ENCODE measurements at regions not wholly inside any gene's neighbourhood (a gene's known extent, or its start where the extent isn't known, plus 50 kb on each side); places are given as distances from the start of the nearest gene placed in this dataset.

DNA sequence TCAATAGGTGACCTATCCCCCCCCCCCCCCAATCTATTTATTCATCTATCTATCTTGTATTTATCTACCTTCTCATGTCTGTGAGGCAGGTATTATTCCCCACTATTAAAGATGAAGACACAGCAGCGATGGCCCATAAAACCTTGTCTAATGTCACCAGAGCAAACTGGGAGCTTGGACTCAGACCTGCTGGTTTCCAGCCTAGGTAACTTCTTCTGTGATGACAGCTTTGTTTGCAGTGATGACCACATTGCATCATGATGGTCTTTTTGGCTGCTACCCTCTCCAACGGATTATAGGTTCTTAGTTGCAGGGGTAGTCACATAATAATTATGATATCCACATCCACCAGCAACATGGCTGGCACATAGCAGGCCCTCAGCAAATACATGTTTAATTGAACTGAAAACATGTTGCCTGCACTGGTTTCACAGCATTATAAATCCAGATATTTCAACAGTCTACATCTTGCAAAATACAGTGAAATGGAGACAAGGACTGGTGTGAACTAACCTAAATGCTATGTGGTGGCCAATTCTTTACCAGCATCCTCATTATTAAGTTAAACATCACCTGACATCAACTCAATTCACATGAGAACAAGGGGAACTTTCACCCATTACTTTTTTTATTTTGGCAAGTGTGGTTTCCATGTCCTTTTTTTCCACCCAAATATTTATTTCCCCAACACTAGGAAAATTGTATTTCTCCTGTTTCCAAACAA, 712.5 kb upstream of the NRSN1 start:
- Histone ChIP-seq H3K9me3 (ENCODE audit: control insufficient read depth in 1 of 2, insufficient read depth in 1 of 2, low read depth in 1 of 2, low read length in 2 of 2) (peaks cover 0 to 3% of the 10 kb centered on the region in 2 experiments; a peak in 1 of 4 replicates), H4K20me1 (ENCODE audit: insufficient read depth) (no peaks in the 10 kb centered on the region), H3K4me1 (ENCODE audit: control insufficient read depth in 1 of 2, insufficient read depth in 2 of 2, low read length in 2 of 2) (no peaks in the 10 kb centered on the region), H3K4me2 (ENCODE audit: low read length) (no peak overlapping the region), H3K9me2 (ENCODE audit: insufficient read depth) (no peaks in the 10 kb centered on the region), H3K27ac (ENCODE audit: low read depth, low read length) (no peak overlapping the region), H3K4me3 (replicated peaks in 1 of 2; ENCODE audit: low read depth in 1 of 2, low read length in 2 of 2) (no peak overlapping the region), H2AFZ (ENCODE audit: low read depth, low read length, poor library complexity, severe bottlenecking) (no peak overlapping the region), H3K79me2 (ENCODE audit: insufficient read depth, low read length) (no peaks in the 10 kb centered on the region), H3K9ac (ENCODE audit: low read length) (no peak overlapping the region), H3K36me3 (ENCODE audit: control insufficient read depth in 1 of 2, insufficient read depth in 2 of 2, low read length in 2 of 2) (no peaks in the 10 kb centered on the region), H3K27me3 (ENCODE audit: insufficient read depth, low read length) (no peaks in the 10 kb centered on the region)
- ATAC-seq (no peak), DNase-seq (ENCODE audit: low read depth, low spot score) (no peak)
- ChIA-PET POLR2A (no interaction called here), RAD21 (ENCODE audit: low non-redundant PET in 1 of 2, low total read pairs in 2 of 2, uncharacterized antibody in 2 of 2, unreplicated experiment in 2 of 2) (no interaction called here), CTCF (interaction anchor here (1.0 kb wide), 1 partner anchor 38 kb away, joined by 3 read pairs; no protein-coding TSS in a partner anchor)
- no TSS peak for BruUV-seq (replicated peaks)
- intact Hi-C loops (cut with micrococcal nuclease): no loop called here
- no peak for TF ChIP-seq EZH2phosphoT487 (IDR thresholded peaks at IDR 0.05; ENCODE audit: borderline replicate concordance)
- no peak for TF ChIP-seq EGR1 (IDR thresholded peaks at IDR 0.05; ENCODE audit: low read depth)
- TF ChIP-seq RAD21 (IDR thresholded peaks at IDR 0.05; ENCODE audit: low read depth): no peak
- TF ChIP-seq POLR2A (IDR thresholded peaks at IDR 0.05; ENCODE audit: borderline replicate concordance, extremely low read depth, insufficient read depth, insufficient read length): no peak
- TF ChIP-seq ZBTB33 (IDR thresholded peaks at IDR 0.05; ENCODE audit: extremely low read depth, insufficient replicate concordance, low read length): no peak
- no peak for TF ChIP-seq ZFX (IDR thresholded peaks at IDR 0.05)
- TF ChIP-seq CEBPB (IDR thresholded peaks at IDR 0.05; ENCODE audit: low read depth): no peak
- no peak for TF ChIP-seq REST (IDR thresholded peaks at IDR 0.05; ENCODE audit: low read depth)
- no peak for TF ChIP-seq CBX3 (IDR thresholded peaks at IDR 0.05; ENCODE audit: low read depth)
- no peak for TF ChIP-seq SP1 (IDR thresholded peaks at IDR 0.05; ENCODE audit: low read depth)
- no peak for TF ChIP-seq POLR2AphosphoS5 (IDR thresholded peaks at IDR 0.05; ENCODE audit: low read depth, low read length)
- no peak for TF ChIP-seq MAX (IDR thresholded peaks at IDR 0.05)
- TF ChIP-seq CTCF (IDR thresholded peaks at IDR 0.05 in 2 of 3, conservative IDR thresholded peaks at IDR 0.05 in 1 of 3; ENCODE audit: borderline replicate concordance in 1 of 3, insufficient read depth in 1 of 3, low read depth in 2 of 3, low read length in 2 of 3): no peak
- no peak for TF ChIP-seq TCF7L2 (IDR thresholded peaks at IDR 0.05; ENCODE audit: borderline replicate concordance, extremely low read depth, insufficient read depth, insufficient read length)
